Smooth muscle cell (in vitro differentiated cells): ENCODE measurements at regions not wholly inside any gene's neighbourhood (a gene's known extent, or its start where the extent isn't known, plus 50 kb on each side); places are given as distances from the start of the nearest gene placed in this dataset.

Source experiments
- DNase-seq: peaks from one replicate; lab custom pipeline; 2025; ENCODE audit not compliant: unreplicated experiment; lab: John Stamatoyannopoulos, UW
- H2AFZ ChIP-seq: fragments of 200-600 bp; sonication (generic); 2 replicates; pipeline ENCODE4 v1.6.0; 2016; ENCODE audit warnings: antibody characterized with exemption, low read depth, mild to moderate bottlenecking
- H3F3A ChIP-seq: fragments of 200-600 bp; sonication (generic); 2 replicates; pipeline ENCODE4 v1.6.0; 2017; ENCODE audit warnings: antibody characterized with exemption, low read depth
- H3K27ac ChIP-seq: fragments of 200-600 bp; sonication (generic); 2 replicates; pipeline ENCODE4 v1.5.1; 2016; ENCODE audit warnings: low read depth, mild to moderate bottlenecking
- H3K27me3 ChIP-seq: fragments of 200-600 bp; sonication (generic); 2 replicates; pipeline ENCODE4 v1.6.1; 2016; ENCODE audit warnings: low read depth, mild to moderate bottlenecking
- H3K36me3 ChIP-seq: fragments of 200-600 bp; sonication (generic); 2 replicates; pipeline ENCODE4 v1.5.1; 2016; ENCODE audit warnings: low read depth
- H3K4me1 ChIP-seq: fragments of 200-600 bp; sonication (generic); 2 replicates; pipeline ENCODE4 v1.5.1; 2016; ENCODE audit warnings: low read depth
- H3K4me2 ChIP-seq: fragments of 200-600 bp; sonication (generic); 2 replicates; pipeline ENCODE4 v1.6.0; 2016; ENCODE audit warnings: mild to moderate bottlenecking
- H3K4me3 ChIP-seq: fragments of 200-600 bp; sonication (generic); 2 replicates; pipeline ENCODE4 v1.5.1; 2016; ENCODE audit warnings: mild to moderate bottlenecking
- H3K79me2 ChIP-seq: fragments of 200-600 bp; sonication (generic); 2 replicates; pipeline ENCODE4 v1.6.0; 2016; ENCODE audit warnings: low read depth, mild to moderate bottlenecking
- H3K9ac ChIP-seq: fragments of 200-600 bp; sonication (generic); 2 replicates; pipeline ENCODE4 v1.6.0; 2016; ENCODE audit warnings: low read depth
- H3K9me3 ChIP-seq: fragments of 200-600 bp; sonication (generic); replicated peaks from 2 replicates; pipeline ENCODE4 v1.5.1; 2016; ENCODE audit warnings: low read depth
- H4K20me1 ChIP-seq: fragments of 200-600 bp; sonication (generic); 2 replicates; pipeline ENCODE4 v1.6.0; 2016; ENCODE audit warnings: low read depth
- WGBS: methylation state at CpG from one replicate; pipeline ENCODE4 v1.1.7; 2016; ENCODE audit warnings: low lambda C conversion rate; 5-methylcytosine and 5-hydroxymethylcytosine counted together
- TF ChIP-seq, protein P1 (sequence below): fragments of 200-600 bp; sonication (generic); IDR thresholded peaks from 2 replicates; pipeline ENCODE4 v1.5.1; 2017; ENCODE audit warnings: borderline replicate concordance, mild to moderate bottlenecking, antibody characterized with exemption; ENCODE audit not compliant: insufficient read depth, poor library complexity, severe bottlenecking

DNA sequence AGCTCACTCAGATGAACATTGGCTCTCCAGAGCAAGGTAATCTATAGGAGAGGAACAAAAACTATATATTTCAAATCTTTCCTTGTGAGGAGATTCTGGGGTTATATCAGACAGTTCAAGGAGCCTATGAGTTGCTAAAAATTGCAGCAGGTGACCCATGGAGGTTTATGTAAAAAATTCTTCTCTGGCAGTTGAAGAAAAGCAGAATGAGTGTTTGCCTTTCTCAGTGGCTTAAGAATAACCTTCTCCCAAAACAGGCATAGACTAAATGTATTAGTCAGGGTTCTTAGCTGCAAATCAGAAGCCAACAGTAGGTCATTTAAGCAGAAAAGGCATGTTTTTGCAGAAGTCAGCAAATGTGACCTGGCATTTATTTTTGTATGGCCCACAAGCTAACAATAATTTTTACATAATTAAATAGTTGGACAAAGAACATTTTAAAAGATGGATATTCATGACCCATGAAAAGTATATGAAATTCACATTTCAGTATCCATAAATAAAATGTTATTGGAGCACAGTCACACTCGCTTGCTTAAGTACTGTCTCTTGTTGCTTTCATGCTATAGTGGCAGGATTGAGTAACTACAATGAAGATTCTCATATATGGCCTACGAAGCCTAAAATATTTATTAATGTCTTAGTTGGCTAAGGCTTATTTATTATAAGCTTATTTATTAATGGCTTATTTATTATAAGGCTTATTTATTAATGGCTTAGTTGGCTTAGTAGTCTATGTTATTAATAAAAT is 93.4 kb upstream of the TLK1 start:
- Histone ChIP-seq H3K79me2 (no peaks in the 10 kb centered on the region), H3K27me3 (no peaks in the 10 kb centered on the region), H2AFZ (no peak overlapping the region), H3F3A (no peaks in the 10 kb centered on the region), H3K4me3 (no peak overlapping the region), H3K4me1 (no peaks in the 10 kb centered on the region), H4K20me1 (no peaks in the 10 kb centered on the region), H3K9me3 (no peaks in the 10 kb centered on the region), H3K4me2 (no peak overlapping the region), H3K27ac (no peak overlapping the region), H3K9ac (no peak overlapping the region), H3K36me3 (no peaks in the 10 kb centered on the region)
- DNase-seq: no peak
- TF ChIP-seq, protein P1, sequence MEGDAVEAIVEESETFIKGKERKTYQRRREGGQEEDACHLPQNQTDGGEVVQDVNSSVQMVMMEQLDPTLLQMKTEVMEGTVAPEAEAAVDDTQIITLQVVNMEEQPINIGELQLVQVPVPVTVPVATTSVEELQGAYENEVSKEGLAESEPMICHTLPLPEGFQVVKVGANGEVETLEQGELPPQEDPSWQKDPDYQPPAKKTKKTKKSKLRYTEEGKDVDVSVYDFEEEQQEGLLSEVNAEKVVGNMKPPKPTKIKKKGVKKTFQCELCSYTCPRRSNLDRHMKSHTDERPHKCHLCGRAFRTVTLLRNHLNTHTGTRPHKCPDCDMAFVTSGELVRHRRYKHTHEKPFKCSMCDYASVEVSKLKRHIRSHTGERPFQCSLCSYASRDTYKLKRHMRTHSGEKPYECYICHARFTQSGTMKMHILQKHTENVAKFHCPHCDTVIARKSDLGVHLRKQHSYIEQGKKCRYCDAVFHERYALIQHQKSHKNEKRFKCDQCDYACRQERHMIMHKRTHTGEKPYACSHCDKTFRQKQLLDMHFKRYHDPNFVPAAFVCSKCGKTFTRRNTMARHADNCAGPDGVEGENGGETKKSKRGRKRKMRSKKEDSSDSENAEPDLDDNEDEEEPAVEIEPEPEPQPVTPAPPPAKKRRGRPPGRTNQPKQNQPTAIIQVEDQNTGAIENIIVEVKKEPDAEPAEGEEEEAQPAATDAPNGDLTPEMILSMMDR: no peak
- 90% methylated on average over 2 of the region's 2 CpGs for WGBS

DNA sequence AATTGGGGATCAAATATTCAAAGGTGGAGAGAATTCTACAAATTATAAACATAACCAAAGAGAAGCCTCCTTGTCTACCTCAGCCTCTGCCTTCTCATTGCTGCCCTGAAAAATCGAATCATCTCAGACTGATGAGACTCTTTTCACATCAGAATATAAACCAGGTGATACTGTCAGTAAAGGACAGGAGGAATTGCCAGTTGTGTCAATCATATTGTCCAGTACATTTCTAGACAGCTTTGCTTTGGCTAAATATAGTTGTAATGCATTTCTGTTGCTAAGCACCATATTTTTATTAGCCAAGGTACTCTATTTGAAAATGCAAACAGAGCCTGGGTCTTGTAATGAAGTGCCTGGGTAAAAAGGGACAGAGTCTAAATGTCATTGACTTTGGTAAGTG is 92.6 kb upstream of the TLK1 start:
- Histone ChIP-seq H2AFZ (no peak overlapping the region), H3K9me3 (no peaks in the 10 kb centered on the region), H3F3A (no peaks in the 10 kb centered on the region), H3K9ac (no peak overlapping the region), H3K4me2 (no peak overlapping the region), H4K20me1 (no peaks in the 10 kb centered on the region), H3K79me2 (no peaks in the 10 kb centered on the region), H3K4me3 (no peak overlapping the region), H3K4me1 (no peaks in the 10 kb centered on the region), H3K36me3 (no peaks in the 10 kb centered on the region), H3K27me3 (no peaks in the 10 kb centered on the region), H3K27ac (no peak overlapping the region)
- DNase-seq: no peak
- 79% methylated on average over 1 of the region's 1 CpG for WGBS
- TF ChIP-seq, protein P1: no peak

DNA sequence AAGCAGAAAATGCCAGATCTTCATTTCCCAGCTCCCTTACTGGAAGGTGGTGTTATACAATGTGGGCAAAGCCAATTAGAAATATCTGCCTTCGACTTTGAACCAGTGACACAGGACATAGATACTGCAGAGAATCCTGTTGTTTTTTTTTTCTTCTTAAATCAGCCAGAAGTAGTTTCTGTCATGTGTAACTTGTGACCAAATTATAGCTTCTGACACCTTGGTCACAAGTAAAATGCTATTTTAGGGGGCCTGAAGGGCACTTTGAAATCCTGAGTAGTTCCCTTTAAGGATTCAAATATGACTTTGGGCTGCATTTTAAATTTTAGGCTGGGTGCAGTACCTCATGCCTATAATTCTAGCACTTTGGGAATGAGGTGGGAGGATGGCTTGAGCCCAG is 89.0 kb upstream of the TLK1 start:
- 96% methylated on average over 1 of the region's 1 CpG for WGBS
- H3K4me1 ChIP-seq: no peaks in the 10 kb centered on the region
- H3K9ac ChIP-seq: no peak overlapping the region
- no peaks in the 10 kb centered on the region for H3F3A ChIP-seq
- no peaks in the 10 kb centered on the region for H3K9me3 ChIP-seq
- TF ChIP-seq, protein P1: no peak
- H4K20me1 ChIP-seq: no peaks in the 10 kb centered on the region
- no peak for DNase-seq
- H3K36me3 ChIP-seq: no peaks in the 10 kb centered on the region
- no peak overlapping the region for H2AFZ ChIP-seq
- H3K27me3 ChIP-seq: no peaks in the 10 kb centered on the region
- no peaks in the 10 kb centered on the region for H3K79me2 ChIP-seq
- no peak overlapping the region for H3K4me2 ChIP-seq
- H3K4me3 ChIP-seq: no peak overlapping the region
- no peak overlapping the region for H3K27ac ChIP-seq
